ENCODE measurements at regions not wholly inside any gene's neighbourhood (a gene's known extent, or its start where the extent isn't known, plus 50 kb on each side); places are given as distances from the start of the nearest gene placed in this dataset.

- TF ChIP-seq CHD7 (IDR thresholded peaks at IDR 0.05; ENCODE audit: insufficient replicate concordance, low read length) (no peak), CHD1 (IDR thresholded peaks at IDR 0.05; ENCODE audit: low read depth, low read length) (no peak), EZH2 (IDR thresholded peaks at IDR 0.05; ENCODE audit: low read depth, low read length, severe bottlenecking) (no peak), CREB1 (IDR thresholded peaks at IDR 0.05) (no peak), RAD21 (IDR thresholded peaks at IDR 0.05 in 1 of 2, conservative IDR thresholded peaks at IDR 0.05 in 1 of 2; ENCODE audit: low read depth in 2 of 2, low read length in 2 of 2) (no peak), EGR1 (IDR thresholded peaks at IDR 0.05; ENCODE audit: borderline replicate concordance, low read depth, low read length) (no peak), CBX8 (IDR thresholded peaks at IDR 0.05; ENCODE audit: borderline replicate concordance, low read depth, low read length) (no peak), NRF1 (IDR thresholded peaks at IDR 0.05; ENCODE audit: low read depth, low read length) (no peak), TAF1 (IDR thresholded peaks at IDR 0.05; ENCODE audit: low read depth, low read length) (no peak), KDM1A (IDR thresholded peaks at IDR 0.05; ENCODE audit: borderline replicate concordance, low read length) (no peak), GTF2F1 (IDR thresholded peaks at IDR 0.05; ENCODE audit: borderline replicate concordance, low read depth, low read length) (no peak), TAF7 (optimal IDR thresholded peaks at IDR 0.05; ENCODE audit: borderline replicate concordance, low read depth, low read length) (no peak), ASH2L (IDR thresholded peaks at IDR 0.05; ENCODE audit: low read length) (no peak)
These were observed 58.3 kb upstream of the DLG1 start (continued) for GRCh38 chr3:197356741-197357140.

All from H1 (cell line).